ENCODE measurements at regions not wholly inside any gene's neighbourhood (a gene's known extent, or its start where the extent isn't known, plus 50 kb on each side); places are given as distances from the start of the nearest gene placed in this dataset.

DNA sequence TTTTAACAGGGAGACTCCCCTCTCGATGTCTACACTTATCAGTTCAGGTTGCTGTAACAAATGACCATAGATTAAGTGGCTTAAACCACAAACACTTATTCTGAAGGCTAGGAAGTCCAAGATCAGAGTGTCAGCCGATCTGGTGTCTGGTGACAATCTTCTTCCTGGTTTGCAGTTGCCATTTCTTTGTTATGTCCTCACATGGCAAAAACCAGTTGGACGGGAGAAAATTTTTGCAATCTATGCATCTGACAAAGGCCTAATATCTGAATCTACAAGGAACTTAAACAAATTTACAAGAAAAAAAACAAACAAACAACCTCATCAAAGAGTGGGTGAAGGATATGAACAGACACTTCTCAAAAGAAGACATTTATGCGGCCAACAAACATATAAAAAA lies 116.9 kb upstream of the FOXB1 start:
- TF ChIP-seq CBFB (CRISPR knock-in tag; IDR thresholded peaks at IDR 0.05; ENCODE audit: low read depth) (no peak), TCF7 (CRISPR knock-in tag; IDR thresholded peaks at IDR 0.05; ENCODE audit: low read depth) (no peak), ETV6 (CRISPR knock-in tag; IDR thresholded peaks at IDR 0.05) (no peak), NFATC4 (CRISPR knock-in tag; IDR thresholded peaks at IDR 0.05) (no peak), ELF4 (CRISPR knock-in tag; IDR thresholded peaks at IDR 0.05; ENCODE audit: low read depth) (no peak), GABPB1 (CRISPR knock-in tag; IDR thresholded peaks at IDR 0.05) (no peak)
- TF ChIP-seq, protein P1, sequence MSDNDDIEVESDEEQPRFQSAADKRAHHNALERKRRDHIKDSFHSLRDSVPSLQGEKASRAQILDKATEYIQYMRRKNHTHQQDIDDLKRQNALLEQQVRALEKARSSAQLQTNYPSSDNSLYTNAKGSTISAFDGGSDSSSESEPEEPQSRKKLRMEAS (CRISPR knock-in tag; IDR thresholded peaks at IDR 0.05): no peak
- TF ChIP-seq, protein P2, sequence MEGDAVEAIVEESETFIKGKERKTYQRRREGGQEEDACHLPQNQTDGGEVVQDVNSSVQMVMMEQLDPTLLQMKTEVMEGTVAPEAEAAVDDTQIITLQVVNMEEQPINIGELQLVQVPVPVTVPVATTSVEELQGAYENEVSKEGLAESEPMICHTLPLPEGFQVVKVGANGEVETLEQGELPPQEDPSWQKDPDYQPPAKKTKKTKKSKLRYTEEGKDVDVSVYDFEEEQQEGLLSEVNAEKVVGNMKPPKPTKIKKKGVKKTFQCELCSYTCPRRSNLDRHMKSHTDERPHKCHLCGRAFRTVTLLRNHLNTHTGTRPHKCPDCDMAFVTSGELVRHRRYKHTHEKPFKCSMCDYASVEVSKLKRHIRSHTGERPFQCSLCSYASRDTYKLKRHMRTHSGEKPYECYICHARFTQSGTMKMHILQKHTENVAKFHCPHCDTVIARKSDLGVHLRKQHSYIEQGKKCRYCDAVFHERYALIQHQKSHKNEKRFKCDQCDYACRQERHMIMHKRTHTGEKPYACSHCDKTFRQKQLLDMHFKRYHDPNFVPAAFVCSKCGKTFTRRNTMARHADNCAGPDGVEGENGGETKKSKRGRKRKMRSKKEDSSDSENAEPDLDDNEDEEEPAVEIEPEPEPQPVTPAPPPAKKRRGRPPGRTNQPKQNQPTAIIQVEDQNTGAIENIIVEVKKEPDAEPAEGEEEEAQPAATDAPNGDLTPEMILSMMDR (IDR thresholded peaks at IDR 0.05): no peak
- TF ChIP-seq, protein P3, sequence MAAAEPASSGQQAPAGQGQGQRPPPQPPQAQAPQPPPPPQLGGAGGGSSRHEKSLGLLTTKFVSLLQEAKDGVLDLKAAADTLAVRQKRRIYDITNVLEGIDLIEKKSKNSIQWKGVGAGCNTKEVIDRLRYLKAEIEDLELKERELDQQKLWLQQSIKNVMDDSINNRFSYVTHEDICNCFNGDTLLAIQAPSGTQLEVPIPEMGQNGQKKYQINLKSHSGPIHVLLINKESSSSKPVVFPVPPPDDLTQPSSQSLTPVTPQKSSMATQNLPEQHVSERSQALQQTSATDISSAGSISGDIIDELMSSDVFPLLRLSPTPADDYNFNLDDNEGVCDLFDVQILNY (CRISPR knock-in tag; IDR thresholded peaks at IDR 0.05): no peak
- TF ChIP-seq, protein P4, sequence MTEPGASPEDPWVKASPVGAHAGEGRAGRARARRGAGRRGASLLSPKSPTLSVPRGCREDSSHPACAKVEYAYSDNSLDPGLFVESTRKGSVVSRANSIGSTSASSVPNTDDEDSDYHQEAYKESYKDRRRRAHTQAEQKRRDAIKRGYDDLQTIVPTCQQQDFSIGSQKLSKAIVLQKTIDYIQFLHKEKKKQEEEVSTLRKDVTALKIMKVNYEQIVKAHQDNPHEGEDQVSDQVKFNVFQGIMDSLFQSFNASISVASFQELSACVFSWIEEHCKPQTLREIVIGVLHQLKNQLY (CRISPR knock-in tag; IDR thresholded peaks at IDR 0.05): no peak
- TF ChIP-seq, protein P5, sequence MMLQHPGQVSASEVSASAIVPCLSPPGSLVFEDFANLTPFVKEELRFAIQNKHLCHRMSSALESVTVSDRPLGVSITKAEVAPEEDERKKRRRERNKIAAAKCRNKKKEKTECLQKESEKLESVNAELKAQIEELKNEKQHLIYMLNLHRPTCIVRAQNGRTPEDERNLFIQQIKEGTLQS (CRISPR knock-in tag; conservative IDR thresholded peaks at IDR 0.05): no peak
- TF ChIP-seq, protein P6, sequence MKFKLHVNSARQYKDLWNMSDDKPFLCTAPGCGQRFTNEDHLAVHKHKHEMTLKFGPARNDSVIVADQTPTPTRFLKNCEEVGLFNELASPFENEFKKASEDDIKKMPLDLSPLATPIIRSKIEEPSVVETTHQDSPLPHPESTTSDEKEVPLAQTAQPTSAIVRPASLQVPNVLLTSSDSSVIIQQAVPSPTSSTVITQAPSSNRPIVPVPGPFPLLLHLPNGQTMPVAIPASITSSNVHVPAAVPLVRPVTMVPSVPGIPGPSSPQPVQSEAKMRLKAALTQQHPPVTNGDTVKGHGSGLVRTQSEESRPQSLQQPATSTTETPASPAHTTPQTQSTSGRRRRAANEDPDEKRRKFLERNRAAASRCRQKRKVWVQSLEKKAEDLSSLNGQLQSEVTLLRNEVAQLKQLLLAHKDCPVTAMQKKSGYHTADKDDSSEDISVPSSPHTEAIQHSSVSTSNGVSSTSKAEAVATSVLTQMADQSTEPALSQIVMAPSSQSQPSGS (CRISPR knock-in tag; IDR thresholded peaks at IDR 0.05; ENCODE audit: borderline replicate concordance, low read depth): no peak

Data from WTC11 (cell line).